ENCODE measurements at regions not wholly inside any gene's neighbourhood (a gene's known extent, or its start where the extent isn't known, plus 50 kb on each side); places are given as distances from the start of the nearest gene placed in this dataset.
"Not testable (repeated sequence)": the region's sequence is repeated elsewhere in the genome, so short reads cannot be mapped to it uniquely, and the experiment has no call there.

GRCh38 chr10:64113375-64113774, 592.2 kb downstream of the REEP3 start:
- no peaks in the 10 kb centered on the region for H3K27me3 ChIP-seq (ENCODE audit: insufficient read depth, low read depth, severe bottlenecking)
- no peaks in the 10 kb centered on the region for H3K9me3 ChIP-seq (ENCODE audit: severe bottlenecking)
- no peaks in the 10 kb centered on the region for H3K36me3 ChIP-seq
- H3K27ac ChIP-seq = no peak overlapping the region
- TF ChIP-seq CTCF (IDR thresholded peaks at IDR 0.05; ENCODE audit: low read depth, low read length) = no peak
- DNase-seq = no peak
- H3K4me3 ChIP-seq (ENCODE audit: low read depth, low read length) = no peak overlapping the region

GRCh38 chr10:64113792-64114191, 592.6 kb downstream of the REEP3 start:
- TF ChIP-seq CTCF (IDR thresholded peaks at IDR 0.05; ENCODE audit: low read depth, low read length) = no peak
- Histone ChIP-seq H3K4me3 (ENCODE audit: low read depth, low read length) (no peak overlapping the region), H3K27me3 (ENCODE audit: insufficient read depth, low read depth, severe bottlenecking) (no peaks in the 10 kb centered on the region), H3K27ac (no peak overlapping the region), H3K36me3 (no peaks in the 10 kb centered on the region), H3K9me3 (ENCODE audit: severe bottlenecking) (no peaks in the 10 kb centered on the region)
- no peak for DNase-seq

- Histone ChIP-seq H3K27ac (no peak overlapping the region), H3K36me3 (no peaks in the 10 kb centered on the region), H3K9me3 (ENCODE audit: severe bottlenecking) (no peaks in the 10 kb centered on the region), H3K27me3 (ENCODE audit: insufficient read depth, low read depth, severe bottlenecking) (no peaks in the 10 kb centered on the region), H3K4me3 (ENCODE audit: low read depth, low read length) (no peak overlapping the region)
- no peak for DNase-seq
- TF ChIP-seq CTCF (IDR thresholded peaks at IDR 0.05; ENCODE audit: low read depth, low read length) = no peak
Observed at GRCh38 chr10:64115471-64115870, 594.3 kb downstream of the REEP3 start.

GRCh38 chr10:64115908-64116643, 594.9 kb downstream of the REEP3 start:
- no peak overlapping the region for H3K27ac ChIP-seq
- peak; percentile 66 for TF ChIP-seq CTCF (IDR thresholded peaks at IDR 0.05; ENCODE audit: low read depth, low read length)
- no peaks in the 10 kb centered on the region for H3K27me3 ChIP-seq (ENCODE audit: insufficient read depth, low read depth, severe bottlenecking)
- no peaks in the 10 kb centered on the region for H3K36me3 ChIP-seq
- H3K4me3 ChIP-seq (ENCODE audit: low read depth, low read length) = no peak overlapping the region
- peak; percentile 62 for DNase-seq
- no peaks in the 10 kb centered on the region for H3K9me3 ChIP-seq (ENCODE audit: severe bottlenecking)

- TF ChIP-seq CTCF (IDR thresholded peaks at IDR 0.05; ENCODE audit: low read depth, low read length) = no peak
- no peaks in the 10 kb centered on the region for H3K27me3 ChIP-seq (ENCODE audit: insufficient read depth, low read depth, severe bottlenecking)
- H3K4me3 ChIP-seq (ENCODE audit: low read depth, low read length) = no peak overlapping the region
- H3K27ac ChIP-seq = no peak overlapping the region
- no peaks in the 10 kb centered on the region for H3K36me3 ChIP-seq
- no peaks in the 10 kb centered on the region for H3K9me3 ChIP-seq (ENCODE audit: severe bottlenecking)
- no peak for DNase-seq
Observed at GRCh38 chr10:64116707-64117106, 595.5 kb downstream of the REEP3 start.

- no peak for DNase-seq
- Histone ChIP-seq H3K9me3 (ENCODE audit: severe bottlenecking) (no peaks in the 10 kb centered on the region), H3K4me3 (ENCODE audit: low read depth, low read length) (no peak overlapping the region), H3K27ac (no peak overlapping the region), H3K36me3 (no peaks in the 10 kb centered on the region), H3K27me3 (ENCODE audit: insufficient read depth, low read depth, severe bottlenecking) (no peaks in the 10 kb centered on the region)
- no peak for TF ChIP-seq CTCF (IDR thresholded peaks at IDR 0.05; ENCODE audit: low read depth, low read length)
Observed at GRCh38 chr10:64118736-64119135, 597.5 kb downstream of the REEP3 start.

- not testable (repeated sequence) for DNase-seq; H3K27ac ChIP-seq; H3K4me3 ChIP-seq (ENCODE audit: low read depth, low read length); H3K9me3 ChIP-seq (ENCODE audit: severe bottlenecking); H3K36me3 ChIP-seq; H3K27me3 ChIP-seq (ENCODE audit: insufficient read depth, low read depth, severe bottlenecking)
Observed at GRCh38 chr10:64120301-64120980, 599.2 kb downstream of the REEP3 start.
